HAP-1 (cell line): ENCODE measurements at regions not wholly inside any gene's neighbourhood (a gene's known extent, or its start where the extent isn't known, plus 50 kb on each side); places are given as distances from the start of the nearest gene placed in this dataset.

ENCODE experiments used
- DNase-seq, 2 experiments: peaks; one replicate each; pipeline ENCODE4 v3.0.0-alpha.2; 2016 to 2020; ENCODE audit warnings: low spot score in 2 of 2
- H3K27me3 ChIP-seq: fragments of 250-450 bp; sonication (Bioruptor Pico); 2 replicates; pipeline ENCODE4 v1.5.1; 2020; ENCODE audit warnings: low read depth, mild to moderate bottlenecking, moderate library complexity
- H3K36me3 ChIP-seq: fragments of 250-450 bp; sonication (Bioruptor Pico); replicated peaks from 2 replicates; pipeline ENCODE4 v1.5.1; 2020; ENCODE audit warnings: mild to moderate bottlenecking
- H3K4me1 ChIP-seq: fragments of 250-450 bp; sonication (Bioruptor Pico); 2 replicates; pipeline ENCODE4 v1.5.1; 2020; ENCODE audit warnings: mild to moderate bottlenecking
- H3K4me3 ChIP-seq: fragments of 250-450 bp; sonication (Bioruptor Pico); 2 replicates; pipeline ENCODE4 v1.5.1; 2020; ENCODE audit warnings: mild to moderate bottlenecking, moderate library complexity
- H3K9me3 ChIP-seq: fragments of 250-450 bp; sonication (Bioruptor Pico); 2 replicates; pipeline ENCODE4 v1.5.1; 2020; ENCODE audit warnings: mild to moderate bottlenecking, moderate library complexity
- in situ Hi-C: fragments of 300-500 bp; cut with MboI; formaldehyde crosslinking; loops from 3 replicates; pipeline ENCODE4 v1.14.3; 2020; ENCODE audit warnings: low sequenced_read_pairs, inconsistent platforms, mixed read lengths

DNA sequence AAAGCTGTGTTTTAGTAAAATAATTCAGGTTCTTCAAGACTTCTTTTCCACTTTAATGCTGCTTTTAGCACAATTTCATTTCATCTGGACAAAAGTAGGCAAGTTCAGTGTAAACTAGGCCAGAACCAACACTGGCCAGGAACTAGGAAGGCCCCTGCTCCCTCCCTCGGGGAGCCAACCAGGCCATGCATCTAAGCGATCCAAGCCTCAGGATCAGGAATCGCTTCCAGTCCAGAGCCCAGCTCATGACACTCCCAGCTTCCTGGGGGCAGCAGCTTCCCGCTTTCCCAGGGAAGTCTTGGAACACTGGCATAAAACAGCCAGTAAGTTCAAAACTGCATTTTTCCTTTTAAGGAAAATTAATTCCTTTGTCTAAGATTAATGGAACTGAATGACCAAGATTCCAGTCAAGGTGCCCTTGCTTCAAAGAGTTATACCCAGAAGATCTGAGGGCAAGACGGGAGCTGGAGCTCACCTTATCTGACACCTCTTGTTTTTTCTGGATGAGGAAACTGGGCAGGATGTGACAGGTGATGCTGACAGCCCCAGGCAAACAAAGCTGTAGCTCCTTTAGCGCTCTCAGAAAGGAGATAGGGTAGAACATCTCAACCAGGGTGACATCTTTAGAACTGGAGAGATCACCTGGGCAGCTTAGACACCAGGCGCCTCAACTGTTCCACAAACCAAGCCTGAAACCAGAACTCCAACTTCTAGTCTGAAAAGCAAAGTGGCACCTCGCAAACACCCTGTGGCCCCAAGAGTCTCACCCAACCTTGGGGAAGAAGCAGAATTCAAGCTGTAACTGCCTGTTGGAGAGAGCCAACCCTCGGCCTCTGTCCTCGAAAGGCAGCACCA lies 61.4 kb upstream of the PNMA1 start:
- Histone ChIP-seq H3K36me3 (no peaks in the 10 kb centered on the region), H3K9me3 (no peaks in the 10 kb centered on the region), H3K27me3 (no peaks in the 10 kb centered on the region), H3K4me1 (peaks cover 3% of the 10 kb centered on the region), H3K4me3 (no peak overlapping the region)
- in situ Hi-C loops, result no loop called here
- DNase-seq, result no peak

DNA sequence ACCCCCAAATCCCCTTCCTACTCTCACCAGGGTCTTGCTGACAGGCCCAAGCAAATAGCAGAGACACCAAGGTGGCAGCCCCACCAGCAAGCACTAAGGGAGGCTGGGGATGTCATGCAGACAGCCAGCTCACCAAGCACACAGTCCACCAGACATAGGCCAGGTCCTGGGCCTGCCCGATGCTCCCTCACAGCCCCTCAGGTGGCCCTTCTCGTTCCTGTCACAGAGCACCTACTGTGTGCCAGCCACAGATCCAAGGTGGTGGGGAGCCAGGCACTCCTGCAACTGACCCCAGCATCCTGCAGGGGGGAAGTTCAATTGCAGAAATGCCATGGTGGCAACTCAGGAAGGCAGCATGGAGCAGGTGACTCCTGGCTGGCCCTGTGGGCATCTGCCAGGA lies 60.5 kb upstream of the PNMA1 start:
- DNase-seq, result no peak
- H3K4me1 ChIP-seq, result peaks cover 3% of the 10 kb centered on the region
- in situ Hi-C loops, result no loop called here

DNA sequence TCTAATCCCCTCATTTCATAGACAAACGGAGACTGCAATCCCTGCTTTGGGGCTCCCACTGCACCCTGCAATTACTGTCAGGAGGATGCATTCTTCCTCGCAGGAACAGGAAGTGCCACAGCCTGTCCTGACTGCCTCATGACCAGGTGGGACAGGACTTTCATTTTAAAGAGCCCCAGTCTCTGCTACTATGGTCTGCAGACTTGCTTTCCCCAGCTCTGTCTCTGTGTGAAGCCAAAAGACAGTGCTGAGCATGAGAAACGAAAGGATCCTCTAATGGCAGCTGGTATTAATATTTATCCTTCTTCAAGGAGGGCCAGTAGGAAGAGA lies 60.0 kb upstream of the PNMA1 start:
- Histone ChIP-seq H3K4me3 (no peak overlapping the region), H3K36me3 (no peaks in the 10 kb centered on the region), H3K9me3 (no peaks in the 10 kb centered on the region), H3K27me3 (no peaks in the 10 kb centered on the region), H3K4me1 (peaks cover 3% of the 10 kb centered on the region)
- in situ Hi-C loops, result no loop called here
- DNase-seq, result no peak

More for the DNA sequence above, 60.5 kb upstream of the PNMA1 start:
- no peaks in the 10 kb centered on the region for H3K36me3 ChIP-seq
- H3K27me3 ChIP-seq, result no peaks in the 10 kb centered on the region
- no peak overlapping the region for H3K4me3 ChIP-seq
- no peaks in the 10 kb centered on the region for H3K9me3 ChIP-seq

DNA sequence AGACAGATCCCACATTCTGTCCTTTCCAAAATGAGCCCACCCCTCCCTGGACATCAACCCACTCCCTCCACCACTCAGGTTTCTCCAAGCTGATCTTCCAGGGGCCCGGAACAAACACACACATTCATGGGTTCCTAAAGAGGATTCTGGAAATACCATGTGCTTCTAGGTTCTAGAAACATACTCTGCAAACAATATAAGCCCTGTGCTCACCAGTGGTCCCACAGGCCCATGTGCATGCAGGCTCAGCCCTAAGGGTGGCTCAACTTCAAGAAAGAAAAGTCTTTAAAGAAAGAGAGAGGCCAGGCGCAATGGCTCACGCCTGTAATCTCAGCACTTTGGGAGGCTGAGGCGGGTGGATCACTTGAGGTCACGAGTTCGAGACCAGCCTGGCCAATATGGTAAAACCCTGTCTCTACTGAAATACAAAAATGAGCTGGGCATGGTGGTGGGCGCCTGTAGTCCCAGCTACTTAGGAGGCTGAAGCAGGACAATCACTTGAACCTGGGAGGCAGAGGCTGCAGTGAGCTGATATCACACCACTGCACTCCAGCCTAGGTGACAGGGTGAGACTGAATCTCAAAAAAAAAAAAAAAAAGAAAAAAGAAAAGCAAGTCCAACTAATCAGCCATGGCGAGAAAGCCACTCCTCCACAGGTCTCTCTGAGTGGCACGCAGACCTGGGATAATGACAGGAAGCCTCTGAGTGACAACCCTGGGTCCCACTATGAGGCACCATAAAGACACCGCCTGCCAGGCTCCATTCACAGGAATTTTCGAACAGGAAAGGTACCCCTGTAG lies 59.5 kb upstream of the PNMA1 start:
- DNase-seq, result no peak
- H3K4me1 ChIP-seq, result no peaks in the 10 kb centered on the region
- in situ Hi-C loops, result no loop called here
- no peaks in the 10 kb centered on the region for H3K36me3 ChIP-seq
- H3K27me3 ChIP-seq, result no peaks in the 10 kb centered on the region
- no peaks in the 10 kb centered on the region for H3K9me3 ChIP-seq
- H3K4me3 ChIP-seq, result no peak overlapping the region

DNA sequence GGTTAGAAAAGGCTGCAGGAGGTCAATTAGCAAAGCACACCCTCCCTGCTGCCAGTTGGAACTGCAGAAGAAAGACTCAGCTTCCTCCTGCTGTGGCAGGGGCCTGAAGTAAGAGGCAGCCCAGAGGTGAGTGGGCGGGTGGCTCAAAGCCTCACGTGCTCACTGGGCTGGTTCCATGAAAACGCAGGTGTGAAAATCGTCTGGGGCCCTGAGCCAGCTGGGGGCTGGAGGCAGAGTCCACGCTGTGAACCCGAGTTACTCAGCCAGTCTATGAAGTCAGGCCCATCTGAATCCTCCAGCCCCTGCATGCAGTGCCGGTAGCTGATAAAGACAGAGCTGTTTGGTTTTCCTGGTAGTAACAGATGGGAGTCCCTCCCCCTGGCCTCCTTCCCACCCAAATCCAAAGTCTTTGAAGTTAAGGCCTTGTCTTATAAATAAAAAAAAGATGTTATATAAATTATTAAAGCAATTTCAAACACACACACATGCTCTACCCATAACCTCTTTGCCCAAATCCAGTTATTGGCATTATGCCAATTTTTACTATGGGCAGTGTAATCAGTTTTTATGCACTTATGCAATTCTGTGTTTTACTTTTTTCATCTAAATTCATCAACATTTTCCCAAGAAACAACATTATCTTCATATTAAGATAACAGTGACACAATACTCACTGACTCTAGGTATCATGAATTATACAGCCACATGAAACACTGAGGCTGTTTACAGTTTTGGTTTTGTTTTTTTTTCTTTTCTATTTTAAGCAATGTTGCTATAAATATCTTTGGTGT lies 57.9 kb upstream of the PNMA1 start:
- in situ Hi-C loops, result no loop called here
- Histone ChIP-seq H3K36me3 (no peaks in the 10 kb centered on the region), H3K9me3 (no peaks in the 10 kb centered on the region), H3K4me3 (no peak overlapping the region), H3K4me1 (no peaks in the 10 kb centered on the region), H3K27me3 (no peaks in the 10 kb centered on the region)
- DNase-seq, result no peak

DNA sequence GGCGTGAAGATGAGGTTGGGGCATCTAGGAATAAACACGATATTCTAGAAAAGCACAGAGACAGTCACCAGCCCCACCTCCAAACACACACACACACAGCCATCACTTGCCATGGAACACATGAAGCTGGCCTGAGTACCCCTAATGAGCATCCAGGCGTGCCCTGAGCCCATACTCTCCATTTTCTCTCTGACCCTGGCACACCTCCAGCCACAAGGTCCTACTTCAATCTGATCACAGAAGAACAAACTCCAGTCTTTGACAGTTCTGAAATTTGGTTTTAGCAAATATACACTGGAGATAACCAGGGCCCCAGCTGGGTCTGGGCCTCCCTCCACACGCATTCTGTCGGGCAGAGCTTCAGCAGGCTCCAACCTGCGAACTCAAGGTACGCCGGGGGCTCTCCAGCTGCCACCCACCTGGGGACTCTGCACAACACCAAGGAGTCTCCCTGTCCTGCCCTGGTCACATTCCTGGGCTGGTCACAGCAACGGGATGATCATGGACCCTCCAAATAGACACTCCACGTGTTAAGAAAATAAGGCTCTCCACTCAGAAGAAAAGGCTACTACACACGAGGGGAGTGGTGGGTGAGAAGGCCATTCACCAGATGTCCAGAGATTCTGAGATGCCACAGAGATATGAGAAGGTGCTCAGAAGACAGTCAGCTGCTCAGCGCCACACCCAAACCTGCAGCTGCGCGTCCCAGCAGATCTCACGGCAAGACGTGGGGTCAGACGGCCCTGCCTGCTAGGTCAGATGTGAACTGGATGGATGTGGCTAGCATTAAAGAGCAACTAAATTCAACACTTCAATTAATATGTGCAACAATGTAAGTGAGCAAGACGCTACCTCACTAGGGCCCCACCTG lies 57.0 kb upstream of the PNMA1 start:
- no peaks in the 10 kb centered on the region for H3K9me3 ChIP-seq
- H3K36me3 ChIP-seq, result no peaks in the 10 kb centered on the region
- in situ Hi-C loops, result no loop called here
- no peaks in the 10 kb centered on the region for H3K27me3 ChIP-seq
- H3K4me3 ChIP-seq, result no peak overlapping the region
- no peaks in the 10 kb centered on the region for H3K4me1 ChIP-seq
- DNase-seq, result no peak

DNA sequence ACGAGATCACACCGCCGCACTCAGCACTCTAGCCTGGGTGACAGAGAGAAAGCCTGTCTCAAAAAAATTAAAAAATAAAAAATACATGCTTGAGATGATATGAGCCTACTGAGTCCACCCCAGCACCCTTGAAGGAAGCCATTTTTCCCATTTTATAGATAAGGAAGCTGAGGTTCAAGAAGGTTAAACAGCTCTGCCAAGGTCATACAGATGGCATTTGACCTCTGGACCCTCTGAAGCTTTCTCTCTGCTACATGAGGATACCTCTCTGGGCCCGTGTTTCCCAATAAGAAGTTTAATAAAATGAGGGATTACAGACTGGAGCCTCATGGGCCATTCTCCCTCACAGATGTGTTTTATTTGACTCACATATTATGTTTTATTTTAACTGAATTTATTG lies 53.9 kb upstream of the PNMA1 start:
- H3K4me1 ChIP-seq, result no peaks in the 10 kb centered on the region

DNA sequence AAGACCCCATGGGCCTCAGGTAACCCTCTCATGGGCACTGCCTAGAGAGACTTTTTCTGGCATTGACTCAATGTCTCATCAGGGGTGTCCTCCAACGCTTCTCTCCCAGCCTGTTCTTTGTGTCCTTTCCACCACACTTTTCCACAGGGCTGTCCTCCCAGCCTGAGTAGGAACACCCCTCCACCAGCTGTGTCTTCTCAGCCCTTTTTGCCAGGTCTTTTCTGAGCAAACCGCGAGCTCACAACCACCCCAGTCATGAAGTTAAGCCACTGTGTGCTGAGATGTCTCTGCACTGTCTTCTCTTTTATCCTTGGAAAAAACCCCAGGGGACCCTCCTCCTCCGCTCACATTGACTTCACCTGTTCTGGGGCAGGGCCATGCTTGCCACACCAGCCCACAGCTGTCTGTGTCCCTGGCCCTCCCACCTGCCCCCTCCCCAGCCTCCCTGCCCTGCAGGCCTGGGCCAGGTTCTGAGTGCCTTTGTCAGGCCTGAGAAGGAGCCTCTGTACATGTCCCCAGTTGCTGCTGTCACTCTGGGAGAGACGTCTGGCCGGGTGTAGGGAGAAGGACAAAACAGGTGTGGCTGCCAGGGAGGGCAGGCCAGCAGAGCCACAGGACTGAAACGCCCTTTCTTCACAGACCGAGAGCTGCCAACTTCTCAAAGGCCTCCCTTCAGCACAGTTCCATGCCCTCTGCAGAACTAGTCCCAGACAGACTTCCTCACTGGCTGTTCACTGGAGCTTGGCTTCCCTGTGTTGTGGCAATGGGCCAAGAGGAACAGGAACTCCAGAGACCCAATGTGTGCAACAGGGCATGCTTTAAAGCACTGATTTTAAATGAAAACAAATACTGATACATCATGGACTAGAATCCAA lies 50.5 kb upstream of the PNMA1 start:
- peaks cover 6% of the 10 kb centered on the region for H3K4me1 ChIP-seq
- DNase-seq, result no peak
- no peak overlapping the region for H3K4me3 ChIP-seq
- no peaks in the 10 kb centered on the region for H3K9me3 ChIP-seq
- H3K36me3 ChIP-seq, result no peaks in the 10 kb centered on the region
- no peaks in the 10 kb centered on the region for H3K27me3 ChIP-seq
- in situ Hi-C loops, result no loop called here

More for the DNA sequence above, 53.9 kb upstream of the PNMA1 start:
- Histone ChIP-seq H3K4me3 (no peak overlapping the region), H3K27me3 (no peaks in the 10 kb centered on the region), H3K9me3 (no peaks in the 10 kb centered on the region), H3K36me3 (no peaks in the 10 kb centered on the region)
- no peak for DNase-seq
- in situ Hi-C loops, result no loop called here
